ENCODE measurements at regions not wholly inside any gene's neighbourhood (a gene's known extent, or its start where the extent isn't known, plus 50 kb on each side); places are given as distances from the start of the nearest gene placed in this dataset.

- H3K4me1 ChIP-seq: no peaks in the 10 kb centered on the region
- DNase-seq (no peak), ATAC-seq (no peak)
- H3K36me3 ChIP-seq: no peaks in the 10 kb centered on the region
- no peaks in the 10 kb centered on the region for H3K27me3 ChIP-seq (ENCODE audit: low read depth)
- H3K27ac ChIP-seq: no peak overlapping the region
- no peak for TF ChIP-seq CTCF (IDR thresholded peaks at IDR 0.05)
- H3K9me3 ChIP-seq: no peaks in the 10 kb centered on the region
- intact Hi-C loops (cut with DNase I): no loop called here
- H3K4me3 ChIP-seq: no peak overlapping the region
Observed at GRCh38 chr11:45500451-45500850, 165.0 kb downstream of the CHST1 start.

- H3K27ac ChIP-seq: no peak overlapping the region
- H3K9me3 ChIP-seq: no peaks in the 10 kb centered on the region
- no peaks in the 10 kb centered on the region for H3K36me3 ChIP-seq
- no peaks in the 10 kb centered on the region for H3K4me1 ChIP-seq
- DNase-seq (no peak), ATAC-seq (no peak)
- H3K27me3 ChIP-seq (ENCODE audit: low read depth): no peaks in the 10 kb centered on the region
- no peak for TF ChIP-seq CTCF (IDR thresholded peaks at IDR 0.05)
- H3K4me3 ChIP-seq: no peak overlapping the region
- intact Hi-C loops (cut with DNase I): no loop called here
Observed at GRCh38 chr11:45494738-45495137, 170.7 kb downstream of the CHST1 start.

- H3K27me3 ChIP-seq (ENCODE audit: low read depth): no peaks in the 10 kb centered on the region
- no peaks in the 10 kb centered on the region for H3K9me3 ChIP-seq
- ATAC-seq: no peak
- DNase-seq: no peak
- H3K4me3 ChIP-seq: no peak overlapping the region
- no peak overlapping the region for H3K27ac ChIP-seq
- TF ChIP-seq CTCF (IDR thresholded peaks at IDR 0.05): no peak
- H3K36me3 ChIP-seq: no peaks in the 10 kb centered on the region
- H3K4me1 ChIP-seq: no peaks in the 10 kb centered on the region
- intact Hi-C loops (cut with DNase I): no loop called here
Observed at GRCh38 chr11:45489281-45489905, 176.0 kb downstream of the CHST1 start.

GRCh38 chr11:45486461-45486860, 179.0 kb downstream of the CHST1 start:
- Histone ChIP-seq H3K27ac (no peak overlapping the region), H3K4me1 (no peaks in the 10 kb centered on the region), H3K27me3 (ENCODE audit: low read depth) (no peaks in the 10 kb centered on the region), H3K4me3 (no peak overlapping the region), H3K36me3 (no peaks in the 10 kb centered on the region), H3K9me3 (no peaks in the 10 kb centered on the region)
- no peak for TF ChIP-seq CTCF (IDR thresholded peaks at IDR 0.05)
- ATAC-seq: no peak
- DNase-seq: no peak
- intact Hi-C loops (cut with DNase I): no loop called here

DNA sequence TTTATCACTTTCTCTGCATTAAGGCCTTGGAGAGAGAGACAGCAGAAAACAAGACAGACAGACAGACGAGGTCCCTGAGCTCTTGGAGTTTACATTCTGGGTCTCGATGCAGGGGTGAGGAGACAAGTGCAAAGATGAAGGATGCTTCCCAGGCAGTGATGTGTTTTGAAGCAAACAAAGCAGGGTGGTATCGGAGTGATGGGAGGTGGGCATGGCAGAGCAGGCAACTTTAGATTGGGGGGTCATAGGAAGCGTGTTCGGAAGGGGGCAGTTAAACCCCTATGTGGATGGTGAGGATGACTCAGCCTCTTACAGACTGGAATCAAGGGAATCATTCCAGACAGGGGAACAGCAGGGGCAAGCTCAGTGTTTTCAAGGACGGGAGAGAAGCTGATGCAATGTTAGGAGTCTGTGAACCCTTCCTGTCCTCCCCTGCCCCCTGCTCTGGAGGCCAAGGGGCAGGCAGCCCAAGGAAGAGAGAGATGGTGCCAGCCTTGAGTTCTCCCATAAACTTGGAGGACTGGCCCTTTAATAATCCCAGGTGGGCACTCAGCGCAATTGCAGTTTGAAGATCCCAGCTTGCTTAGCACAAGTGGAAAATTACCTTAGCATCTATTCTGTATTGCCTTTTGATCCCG, 180.2 kb downstream of the CHST1 start:
- no peak for ATAC-seq
- no peak overlapping the region for H3K4me3 ChIP-seq
- H3K36me3 ChIP-seq: no peaks in the 10 kb centered on the region
- no peaks in the 10 kb centered on the region for H3K4me1 ChIP-seq
- no peak for TF ChIP-seq CTCF (IDR thresholded peaks at IDR 0.05)
- intact Hi-C loops (cut with DNase I): no loop called here
- DNase-seq: no peak
- no peaks in the 10 kb centered on the region for H3K27me3 ChIP-seq (ENCODE audit: low read depth)
- H3K27ac ChIP-seq: no peak overlapping the region
- H3K9me3 ChIP-seq: no peaks in the 10 kb centered on the region
